Pancreas (tissue), 10 donors: ENCODE measurements at regions not wholly inside any gene's neighbourhood (a gene's known extent, or its start where the extent isn't known, plus 50 kb on each side); places are given as distances from the start of the nearest gene placed in this dataset.
"Not testable (repeated sequence)": the region's sequence is repeated elsewhere in the genome, so short reads cannot be mapped to it uniquely, and the experiment has no call there.

ENCODE experiments used
- ATAC-seq, 4 donors: fragments of 200-7000 bp; cut with Tn5 transposase; one replicate each; pipeline versions ENCODE4 v1.8.0 to v1.9.1; 2020; ENCODE audit warnings: mild to moderate bottlenecking in 4 of 4, moderate library complexity in 4 of 4
- DNase-seq, 6 donors: peaks; one replicate each; pipeline ENCODE4 v3.0.0-alpha.2; 2020
- FAIRE-seq: peaks from 2 replicates; lab custom pipeline; 2012; peaks lifted over from hg19 to GRCh38; lab: Jason Lieb, UNC
- H3K27ac ChIP-seq, 4 donors: fragments of 200-600 bp; sonication (generic); 1 replicate in 3 of 4; 2 replicates in 1 of 4; pipeline versions ENCODE4 v1.5.0 to v1.8.0; 2020
- H3K27me3 ChIP-seq, 4 donors: fragments of 200-600 bp; one replicate each; pipeline ENCODE4 v1.8.0; 2021
- H3K36me3 ChIP-seq, 3 donors: fragments of 200-600 bp; sonication (generic) in 1 of 3; one replicate each; pipeline versions ENCODE4 v1.5.0 to v1.8.0; 2020 to 2021
- H3K4me1 ChIP-seq, 3 donors: fragments of 200-600 bp; one replicate each; pipeline ENCODE4 v1.8.0; 2021
- H3K4me3 ChIP-seq, 4 donors: fragments of 200-600 bp; sonication (generic) in 2 of 4; one replicate each; pipeline versions ENCODE4 v1.5.0 to v1.8.0; 2020 to 2021
- H3K9me3 ChIP-seq, 4 donors: fragments of 200-600 bp; one replicate each; pipeline ENCODE4 v1.8.0; 2021
- WGBS, 2 donors: extraction: QIAGEN DNeasy Blood & Tissue Kit; methylation state at CpG; one replicate each; pipeline ENCODE4 v1.1.7; 2013; 5-methylcytosine and 5-hydroxymethylcytosine counted together
- intact Hi-C, 3 donors: fragments of 100-400 bp; cut with DNase I; formaldehyde crosslinking; loops; one replicate each; pipeline versions ENCODE4 v1.11.1 to v1.14.2; 2022
- TF ChIP-seq, protein P1 (sequence below), 4 donors: fragments of 200-600 bp; sonication (generic) in 3 of 4; IDR thresholded peaks; one replicate each; pipeline versions ENCODE4 v1.5.0 to v1.8.0; 2021; ENCODE audit warnings: antibody characterized with exemption in 4 of 4
- donor health status: healthy with polysubstance abuse.
- donor health status: DM: no; HTN: no; CAD: no; lungs with moderate emphysema.
- donor health status: DM: no; HTN: no; CAD: no.
- donor health status: control.
- donor health status: control.
- donor health status: Bipolar disorder and iron deficiency.
- donor health status: DM: yes; HTN: yes; CAD: no.
- donor health status: DM: no; HTN: no; CAD: no.
- donor health status: DM: no; HTN: no; CAD: no.
- donor health status: DM: yes; HTN: yes; CAD: no.

DNA sequence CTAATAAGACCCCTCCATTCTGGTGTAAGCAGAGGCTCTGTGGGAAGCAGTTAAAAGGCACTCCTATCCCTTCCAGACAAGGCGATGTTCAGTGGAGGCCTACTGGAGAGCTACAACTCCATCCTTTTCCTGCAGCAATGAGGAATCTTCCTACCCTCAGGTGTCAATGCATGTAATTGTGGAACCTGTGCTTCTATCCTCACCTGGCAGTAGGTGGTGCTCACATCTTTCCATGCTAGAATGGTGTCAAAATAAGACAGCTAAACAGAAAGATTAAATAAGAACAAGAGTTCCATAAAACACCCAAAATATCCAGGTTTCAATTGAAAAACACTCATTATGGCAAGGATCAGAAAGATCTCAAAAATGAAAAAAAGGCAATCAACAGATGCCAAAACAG, 224.6 kb downstream of the IL15 start:
- no peak for ATAC-seq
- H3K36me3 ChIP-seq, result no peaks in the 10 kb centered on the region
- TF ChIP-seq, protein P1, sequence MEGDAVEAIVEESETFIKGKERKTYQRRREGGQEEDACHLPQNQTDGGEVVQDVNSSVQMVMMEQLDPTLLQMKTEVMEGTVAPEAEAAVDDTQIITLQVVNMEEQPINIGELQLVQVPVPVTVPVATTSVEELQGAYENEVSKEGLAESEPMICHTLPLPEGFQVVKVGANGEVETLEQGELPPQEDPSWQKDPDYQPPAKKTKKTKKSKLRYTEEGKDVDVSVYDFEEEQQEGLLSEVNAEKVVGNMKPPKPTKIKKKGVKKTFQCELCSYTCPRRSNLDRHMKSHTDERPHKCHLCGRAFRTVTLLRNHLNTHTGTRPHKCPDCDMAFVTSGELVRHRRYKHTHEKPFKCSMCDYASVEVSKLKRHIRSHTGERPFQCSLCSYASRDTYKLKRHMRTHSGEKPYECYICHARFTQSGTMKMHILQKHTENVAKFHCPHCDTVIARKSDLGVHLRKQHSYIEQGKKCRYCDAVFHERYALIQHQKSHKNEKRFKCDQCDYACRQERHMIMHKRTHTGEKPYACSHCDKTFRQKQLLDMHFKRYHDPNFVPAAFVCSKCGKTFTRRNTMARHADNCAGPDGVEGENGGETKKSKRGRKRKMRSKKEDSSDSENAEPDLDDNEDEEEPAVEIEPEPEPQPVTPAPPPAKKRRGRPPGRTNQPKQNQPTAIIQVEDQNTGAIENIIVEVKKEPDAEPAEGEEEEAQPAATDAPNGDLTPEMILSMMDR (IDR thresholded peaks at IDR 0.05), result no peak
- FAIRE-seq, result no peak
- H3K4me1 ChIP-seq, result no peaks in the 10 kb centered on the region
- 93 to 98% methylated on average over 1 of the region's 1 CpG for WGBS, 2 donors
- no peak for DNase-seq
- H3K27me3 ChIP-seq, result no peaks in the 10 kb centered on the region
- no peaks in the 10 kb centered on the region for H3K9me3 ChIP-seq
- H3K4me3 ChIP-seq, result no peak overlapping the region
- intact Hi-C loops, result no loop called here
- H3K27ac ChIP-seq, result no peak overlapping the region

DNA sequence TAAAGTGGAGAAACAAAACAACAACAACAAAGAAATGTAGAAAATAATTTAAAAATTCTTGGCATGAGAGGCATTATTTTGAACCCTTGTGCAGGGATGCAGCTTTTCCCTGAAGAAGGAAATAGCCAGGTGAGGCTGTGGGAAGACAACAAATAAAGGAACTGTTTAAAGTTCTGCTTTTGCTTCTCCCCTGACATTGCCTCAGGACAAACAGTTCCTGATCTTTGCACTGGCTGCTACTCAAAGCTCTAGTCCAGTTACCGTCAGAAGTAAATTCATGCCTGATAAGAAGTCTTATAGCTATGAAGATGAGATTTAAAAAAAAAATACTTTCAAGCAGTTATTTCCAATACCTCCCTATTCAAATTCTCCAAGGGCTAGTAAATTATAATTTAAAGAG, 233.8 kb downstream of the IL15 start:
- FAIRE-seq, result no peak
- no peak overlapping the region for H3K27ac ChIP-seq
- WGBS, 2 donors, result 17 to 18% methylated on average over 1 of the region's 1 CpG
- H3K27me3 ChIP-seq, result no peaks in the 10 kb centered on the region
- H3K9me3 ChIP-seq, result no peaks in the 10 kb centered on the region
- no peaks in the 10 kb centered on the region for H3K4me1 ChIP-seq
- H3K36me3 ChIP-seq, result no peaks in the 10 kb centered on the region
- TF ChIP-seq, protein P1 (IDR thresholded peaks at IDR 0.05), result no peak
- ATAC-seq, result no peak
- no peak overlapping the region for H3K4me3 ChIP-seq
- DNase-seq, result no peak
- intact Hi-C loops, result no loop called here

DNA sequence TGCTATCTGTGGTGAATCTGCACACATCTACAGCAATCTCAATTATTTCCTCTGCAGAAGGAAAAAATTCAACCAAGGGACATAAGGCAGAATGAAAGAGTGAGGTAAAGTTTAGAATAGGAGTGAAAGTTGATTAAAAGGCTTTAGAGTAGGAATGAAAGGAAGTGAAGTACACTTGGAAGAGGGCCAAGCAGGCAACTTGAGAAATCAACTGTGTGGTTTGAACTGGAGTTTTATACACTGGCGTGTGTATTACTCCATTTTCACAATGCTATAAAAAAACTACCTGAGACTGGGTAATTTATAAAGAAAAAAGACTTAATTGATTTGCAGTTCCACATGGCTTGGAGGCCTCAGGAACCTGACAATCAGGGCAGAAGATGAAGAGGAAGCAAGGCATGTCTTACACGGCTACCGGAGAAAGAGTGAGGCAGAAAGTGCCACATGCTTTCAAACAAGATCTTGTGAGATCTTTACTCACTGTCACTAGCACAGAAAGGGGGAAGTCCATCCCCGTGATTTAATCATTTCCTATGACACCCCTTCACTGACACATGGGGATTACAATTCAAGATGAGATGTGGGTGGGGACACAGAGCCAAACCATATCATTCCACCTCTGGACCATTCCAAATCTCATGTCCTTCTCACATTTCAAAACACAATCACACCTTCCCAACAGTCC, 234.8 kb downstream of the IL15 start:
- no peak for DNase-seq
- no peak for ATAC-seq

DNA sequence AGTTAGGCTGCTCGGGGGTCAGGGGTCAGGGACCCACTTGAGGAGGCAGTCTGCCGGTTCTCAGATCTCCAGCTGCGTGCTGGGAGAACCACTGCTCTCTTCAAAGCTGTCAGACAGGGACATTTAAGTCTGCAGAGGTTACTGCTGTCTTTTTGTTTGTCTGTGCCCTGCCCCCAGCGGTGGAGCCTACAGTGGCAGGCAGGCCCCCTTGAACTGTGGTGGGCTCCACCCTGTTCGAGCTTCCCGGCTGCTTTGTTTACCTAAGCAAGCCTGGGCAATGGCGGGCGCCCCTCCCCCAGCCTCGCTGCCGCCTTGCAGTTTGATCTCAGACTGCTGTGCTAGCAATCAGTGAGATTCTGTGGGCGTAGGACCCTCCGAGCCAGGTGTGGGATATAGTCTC, 246.3 kb downstream of the IL15 start:
- not testable (repeated sequence) for FAIRE-seq
- WGBS, 2 donors, result 23 to 36% methylated on average over 9 to 11 of the region's 12 CpGs

More for the DNA sequence above, 234.8 kb downstream of the IL15 start:
- 82 to 87% methylated on average over 4 of the region's 4 CpGs for WGBS, 2 donors
- no peaks in the 10 kb centered on the region for H3K4me1 ChIP-seq
- H3K27me3 ChIP-seq, result no peaks in the 10 kb centered on the region
- H3K27ac ChIP-seq, result no peak overlapping the region
- H3K4me3 ChIP-seq, result no peak overlapping the region
- TF ChIP-seq, protein P1 (IDR thresholded peaks at IDR 0.05), result no peak
- intact Hi-C loops, result no loop called here
- H3K9me3 ChIP-seq, result no peaks in the 10 kb centered on the region
- FAIRE-seq, result no peak
- no peaks in the 10 kb centered on the region for H3K36me3 ChIP-seq

DNA sequence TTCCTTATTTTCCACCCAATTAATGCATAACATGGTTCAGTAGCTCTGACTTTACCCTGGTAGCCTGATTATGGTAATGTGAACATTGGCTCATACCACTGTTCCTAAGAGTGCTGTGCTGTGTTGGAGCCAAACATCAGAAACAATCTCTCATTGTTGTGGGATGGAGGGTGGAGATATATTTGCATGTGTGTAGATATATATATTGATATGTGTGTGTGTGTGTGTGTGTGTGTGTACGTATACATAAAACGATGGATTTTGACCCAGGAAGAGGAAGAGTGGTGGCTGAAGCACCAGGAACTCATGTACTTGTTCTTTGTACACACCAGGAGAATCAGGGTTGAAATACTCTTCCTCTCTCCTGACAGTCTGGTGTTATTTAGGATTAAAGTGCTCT, 247.7 kb downstream of the IL15 start:
- Histone ChIP-seq H3K4me1 (no peaks in the 10 kb centered on the region), H3K27me3 (no peaks in the 10 kb centered on the region), H3K4me3 (no peak overlapping the region), H3K36me3 (no peaks in the 10 kb centered on the region), H3K27ac (no peak overlapping the region), H3K9me3 (no peaks in the 10 kb centered on the region)
- no peak for DNase-seq
- 54 to 84% methylated on average over 2 of the region's 2 CpGs for WGBS, 2 donors
- FAIRE-seq, result no peak
- intact Hi-C loops, result no loop called here
- no peak for ATAC-seq
- TF ChIP-seq, protein P1 (IDR thresholded peaks at IDR 0.05), result no peak

More for the DNA sequence above, 246.3 kb downstream of the IL15 start:
- ATAC-seq, H3K27ac ChIP-seq, H3K36me3 ChIP-seq, H3K4me1 ChIP-seq, H3K4me3 ChIP-seq, H3K27me3 ChIP-seq, DNase-seq, intact Hi-C loops, H3K9me3 ChIP-seq: not testable (repeated sequence)
